Islet precursor cell (in vitro differentiated cells): ENCODE measurements at regions not wholly inside any gene's neighbourhood (a gene's known extent, or its start where the extent isn't known, plus 50 kb on each side); places are given as distances from the start of the nearest gene placed in this dataset.

ENCODE experiments used
- DNase-seq: peaks from one replicate; pipeline ENCODE4 v3.0.0-alpha.2; 2018

- no peak for DNase-seq
Observed at GRCh38 chr7:130932088-130932487, 198.1 kb upstream of the KLF14 start.

GRCh38 chr7:130932667-130933432 lies 198.8 kb upstream of the KLF14 start:
- DNase-seq: no peak

GRCh38 chr7:130933919-130934318 lies 199.9 kb upstream of the KLF14 start:
- DNase-seq: no peak

- no peak for DNase-seq
Observed at GRCh38 chr7:130935564-130936157, 201.7 kb upstream of the KLF14 start.

GRCh38 chr7:130936202-130936931 lies 202.4 kb upstream of the KLF14 start:
- DNase-seq: no peak

- DNase-seq: no peak
Observed at GRCh38 chr7:130937016-130937415, 203.0 kb upstream of the KLF14 start.

- no peak for DNase-seq
Observed at GRCh38 chr7:130937830-130938229, 203.8 kb upstream of the KLF14 start.

- DNase-seq: no peak
Observed at GRCh38 chr7:130938661-130939060, 204.7 kb upstream of the KLF14 start.

- DNase-seq: no peak
Observed at GRCh38 chr7:130939321-130940095, 205.5 kb upstream of the KLF14 start.

GRCh38 chr7:130940326-130940725 lies 206.3 kb upstream of the KLF14 start:
- no peak for DNase-seq

GRCh38 chr7:130940907-130941306 lies 206.9 kb upstream of the KLF14 start:
- DNase-seq: no peak

GRCh38 chr7:130941322-130942210 lies 207.6 kb upstream of the KLF14 start:
- no peak for DNase-seq

- DNase-seq: no peak
Observed at GRCh38 chr7:130942211-130942964, 208.4 kb upstream of the KLF14 start.

- no peak for DNase-seq
Observed at GRCh38 chr7:130943336-130943901, 209.4 kb upstream of the KLF14 start.

GRCh38 chr7:130943981-130944380 lies 210.0 kb upstream of the KLF14 start:
- no peak for DNase-seq

GRCh38 chr7:130944997-130945396 lies 211.0 kb upstream of the KLF14 start:
- no peak for DNase-seq

GRCh38 chr7:130945411-130945811 lies 211.4 kb upstream of the KLF14 start:
- DNase-seq: no peak

GRCh38 chr7:130946114-130946513 lies 212.1 kb upstream of the KLF14 start:
- DNase-seq: no peak

GRCh38 chr7:130947792-130948580 lies 214.0 kb upstream of the KLF14 start:
- DNase-seq: no peak

GRCh38 chr7:130948822-130949221 lies 214.8 kb upstream of the KLF14 start:
- no peak for DNase-seq
